Endodermal cell (in vitro differentiated cells): ENCODE measurements at regions not wholly inside any gene's neighbourhood (a gene's known extent, or its start where the extent isn't known, plus 50 kb on each side); places are given as distances from the start of the nearest gene placed in this dataset.

Source experiments
- DNase-seq: peaks from one replicate; pipeline ENCODE4 v3.0.0-alpha.2; 2017
- H3K27ac ChIP-seq: 2 replicates; pipeline ENCODE4 v1.5.1; 2013; ENCODE audit warnings: mild to moderate bottlenecking, low read depth, low read length, moderate library complexity
- H3K27me3 ChIP-seq: 2 replicates; pipeline ENCODE4 v1.6.1; 2013; ENCODE audit warnings: mild to moderate bottlenecking, low read length, moderate library complexity; ENCODE audit not compliant: insufficient read depth, control insufficient read depth, poor library complexity, severe bottlenecking
- H3K36me3 ChIP-seq: 2 replicates; pipeline ENCODE4 v1.7.0; 2013; ENCODE audit warnings: mild to moderate bottlenecking, low read length, moderate library complexity; ENCODE audit not compliant: control insufficient read depth, insufficient read depth
- H3K4me1 ChIP-seq: one replicate; pipeline ENCODE4 v1.7.0; 2013; ENCODE audit warnings: low read length; ENCODE audit not compliant: control insufficient read depth, insufficient read depth
- H3K4me3 ChIP-seq: 2 replicates; pipeline ENCODE4 v1.5.1; 2013; ENCODE audit warnings: mild to moderate bottlenecking, low read length, moderate library complexity
- H3K9ac ChIP-seq: 2 replicates; pipeline ENCODE4 v1.6.1; 2013; ENCODE audit warnings: mild to moderate bottlenecking, low read length, moderate library complexity; ENCODE audit not compliant: poor library complexity, severe bottlenecking; ENCODE audit errors: extremely low read depth
- H3K9me3 ChIP-seq: 2 replicates; pipeline ENCODE4 v1.6.1; 2013; ENCODE audit warnings: mild to moderate bottlenecking, low read length, moderate library complexity; ENCODE audit not compliant: control insufficient read depth
- H3K27ac Mint-ChIP-seq: 2 replicates; pipeline ENCODE4 v1.8.0; 2020; ENCODE audit warnings: mixed read lengths
- H3K27me3 Mint-ChIP-seq: 2 replicates; pipeline ENCODE4 v1.8.0; 2021; ENCODE audit warnings: mild to moderate bottlenecking, mixed read lengths; ENCODE audit not compliant: insufficient read depth
- H3K36me3 Mint-ChIP-seq: 2 replicates; pipeline ENCODE4 v1.8.0; 2020; ENCODE audit warnings: low read depth, mixed read lengths
- H3K4me1 Mint-ChIP-seq: 2 replicates; pipeline ENCODE4 v1.8.0; 2020; ENCODE audit warnings: mixed read lengths
- H3K4me3 Mint-ChIP-seq: 2 replicates; pipeline ENCODE4 v1.8.0; 2020; ENCODE audit warnings: mild to moderate bottlenecking, moderate library complexity, mixed read lengths
- H3K9me3 Mint-ChIP-seq: 2 replicates; pipeline ENCODE4 v1.8.0; 2020; ENCODE audit warnings: mild to moderate bottlenecking, mixed read lengths
- WGBS, 2 experiments: methylation state at CpG; one replicate each; pipeline versions ENCODE4 v1.1.5 to v1.1.7; 2013; ENCODE audit warnings: missing lambda C conversion rate in 2 of 2, mixed read lengths in 1 of 2; ENCODE audit not compliant: insufficient coverage in 1 of 2, insufficient read length in 1 of 2; 5-methylcytosine and 5-hydroxymethylcytosine counted together
- TF ChIP-seq, protein P1 (sequence below): fragments of 200-600 bp; sonication (generic); conservative IDR thresholded peaks from 2 replicates; pipeline ENCODE4 v1.5.0; 2021; ENCODE audit warnings: antibody characterized with exemption, mild to moderate bottlenecking

DNA sequence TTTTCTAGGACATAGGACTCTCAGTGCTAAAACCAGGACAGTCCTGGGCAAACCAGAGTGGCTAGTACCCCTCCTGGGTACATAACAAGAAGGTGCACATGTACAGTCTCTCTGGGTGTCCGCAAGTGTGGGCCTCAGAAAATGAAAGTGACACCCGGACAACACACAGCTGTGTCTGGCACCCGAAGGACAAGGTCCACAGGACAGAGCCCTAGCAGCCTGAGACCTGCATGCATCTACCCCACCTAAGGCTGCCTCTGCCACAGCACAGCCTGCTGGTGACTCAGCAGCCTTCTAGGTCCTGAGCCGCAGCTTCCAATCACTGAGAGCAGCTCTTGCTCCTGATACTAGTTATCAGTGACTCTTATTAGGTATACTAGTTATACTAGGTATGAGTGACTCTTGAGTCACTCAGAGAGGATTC lies 784.1 kb upstream of the TBX3 start:
- TF ChIP-seq, protein P1, sequence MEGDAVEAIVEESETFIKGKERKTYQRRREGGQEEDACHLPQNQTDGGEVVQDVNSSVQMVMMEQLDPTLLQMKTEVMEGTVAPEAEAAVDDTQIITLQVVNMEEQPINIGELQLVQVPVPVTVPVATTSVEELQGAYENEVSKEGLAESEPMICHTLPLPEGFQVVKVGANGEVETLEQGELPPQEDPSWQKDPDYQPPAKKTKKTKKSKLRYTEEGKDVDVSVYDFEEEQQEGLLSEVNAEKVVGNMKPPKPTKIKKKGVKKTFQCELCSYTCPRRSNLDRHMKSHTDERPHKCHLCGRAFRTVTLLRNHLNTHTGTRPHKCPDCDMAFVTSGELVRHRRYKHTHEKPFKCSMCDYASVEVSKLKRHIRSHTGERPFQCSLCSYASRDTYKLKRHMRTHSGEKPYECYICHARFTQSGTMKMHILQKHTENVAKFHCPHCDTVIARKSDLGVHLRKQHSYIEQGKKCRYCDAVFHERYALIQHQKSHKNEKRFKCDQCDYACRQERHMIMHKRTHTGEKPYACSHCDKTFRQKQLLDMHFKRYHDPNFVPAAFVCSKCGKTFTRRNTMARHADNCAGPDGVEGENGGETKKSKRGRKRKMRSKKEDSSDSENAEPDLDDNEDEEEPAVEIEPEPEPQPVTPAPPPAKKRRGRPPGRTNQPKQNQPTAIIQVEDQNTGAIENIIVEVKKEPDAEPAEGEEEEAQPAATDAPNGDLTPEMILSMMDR = peak; percentile 80
- WGBS, 2 experiments = 87 to 100% methylated on average over 1 to 4 of the region's 4 CpGs
- Histone ChIP-seq H3K4me3 (no peak overlapping the region), H3K9me3 (no peaks in the 10 kb centered on the region), H3K36me3 (no peaks in the 10 kb centered on the region), H3K9ac (no peak overlapping the region), H3K27me3 (peaks cover 6% of the 10 kb centered on the region), H3K4me1 (no peaks in the 10 kb centered on the region), H3K27ac (no peak overlapping the region)
- no peaks in the 10 kb centered on the region for H3K9me3 Mint-ChIP-seq
- H3K4me3 Mint-ChIP-seq = no peak overlapping the region
- no peak overlapping the region for H3K27ac Mint-ChIP-seq
- H3K4me1 Mint-ChIP-seq = peaks cover 3% of the 10 kb centered on the region
- H3K36me3 Mint-ChIP-seq = no peaks in the 10 kb centered on the region
- H3K27me3 Mint-ChIP-seq = peaks cover 52% of the 10 kb centered on the region
- DNase-seq = peak; percentile 87

DNA sequence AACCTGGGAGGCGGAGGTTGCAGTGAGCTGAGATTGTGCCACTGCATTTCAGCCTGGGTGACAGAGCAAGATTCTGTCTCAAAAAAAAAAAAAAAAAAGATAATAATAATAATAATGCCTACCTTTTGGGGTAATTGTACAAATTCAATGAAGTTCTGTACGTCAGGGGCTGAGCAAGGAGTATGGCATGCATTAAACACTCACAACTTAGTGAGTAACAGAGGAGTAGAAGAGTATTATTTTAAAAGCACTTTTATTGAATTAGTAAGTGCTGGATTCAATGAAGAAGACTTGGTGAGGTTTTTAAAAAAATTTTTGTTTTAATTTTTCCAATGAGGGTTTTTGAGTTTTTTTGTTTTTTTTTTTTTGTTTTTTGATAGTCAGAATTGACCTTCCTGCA lies 783.6 kb upstream of the TBX3 start:
- peaks cover 49% of the 10 kb centered on the region for H3K27me3 Mint-ChIP-seq
- TF ChIP-seq, protein P1 = no peak
- peaks cover 3% of the 10 kb centered on the region for H3K4me1 Mint-ChIP-seq
- WGBS, 2 experiments = 78 to 93% methylated on average over 1 to 2 of the region's 2 CpGs
- no peaks in the 10 kb centered on the region for H3K36me3 Mint-ChIP-seq
- no peak overlapping the region for H3K27ac Mint-ChIP-seq
- H3K27me3 ChIP-seq = peaks cover 6% of the 10 kb centered on the region
- no peaks in the 10 kb centered on the region for H3K4me1 ChIP-seq
- H3K27ac ChIP-seq = no peak overlapping the region
- no peak overlapping the region for H3K4me3 ChIP-seq
- no peak for DNase-seq
- no peak overlapping the region for H3K4me3 Mint-ChIP-seq
- no peaks in the 10 kb centered on the region for H3K9me3 ChIP-seq
- H3K9ac ChIP-seq = no peak overlapping the region
- no peaks in the 10 kb centered on the region for H3K9me3 Mint-ChIP-seq
- no peaks in the 10 kb centered on the region for H3K36me3 ChIP-seq

DNA sequence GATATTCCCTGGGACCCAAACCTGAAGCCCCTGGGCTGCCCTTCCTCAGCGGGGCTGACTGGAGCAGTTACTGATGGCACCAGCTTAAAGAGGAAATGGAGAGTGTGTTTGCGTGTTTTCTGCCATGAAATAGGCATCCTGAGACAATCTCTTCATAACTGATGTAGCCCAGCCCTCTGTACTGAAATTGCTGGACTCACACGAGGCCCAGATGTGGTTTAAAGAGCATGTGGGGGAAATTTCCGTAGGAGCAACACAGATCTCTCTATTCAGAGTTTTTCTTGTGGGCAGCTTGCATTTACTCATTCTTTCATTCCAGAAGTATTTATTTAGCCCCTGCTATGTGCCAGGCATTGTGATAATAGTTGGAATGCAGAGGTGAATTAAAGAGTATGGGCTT lies 782.1 kb upstream of the TBX3 start:
- Mint-ChIP-seq H3K4me3 (no peak overlapping the region), H3K27me3 (peaks cover 37% of the 10 kb centered on the region), H3K27ac (no peak overlapping the region), H3K4me1 (peaks cover 3% of the 10 kb centered on the region), H3K36me3 (no peaks in the 10 kb centered on the region), H3K9me3 (peaks cover 3% of the 10 kb centered on the region)
- H3K9me3 ChIP-seq = peaks cover 7% of the 10 kb centered on the region
- WGBS, 2 experiments = 80 to 92% methylated on average over 3 to 4 of the region's 4 CpGs
- DNase-seq = no peak
- H3K4me3 ChIP-seq = no peak overlapping the region
- H3K27me3 ChIP-seq = peaks cover 6% of the 10 kb centered on the region
- H3K4me1 ChIP-seq = no peaks in the 10 kb centered on the region
- TF ChIP-seq, protein P1 = no peak
- H3K27ac ChIP-seq = no peak overlapping the region
- no peaks in the 10 kb centered on the region for H3K36me3 ChIP-seq
- H3K9ac ChIP-seq = no peak overlapping the region
